Epithelial cell of prostate (primary cell): ENCODE measurements at regions not wholly inside any gene's neighbourhood (a gene's known extent, or its start where the extent isn't known, plus 50 kb on each side); places are given as distances from the start of the nearest gene placed in this dataset.
"Not testable (repeated sequence)": the region's sequence is repeated elsewhere in the genome, so short reads cannot be mapped to it uniquely, and the experiment has no call there.

Source experiments
- DNase-seq: peaks from one replicate; pipeline ENCODE4 v3.0.0-alpha.2; 2011; ENCODE audit warnings: low read depth, low spot score
- H3K27ac ChIP-seq: fragments of 450-650 bp; 2 replicates; pipeline ENCODE4 v1.5.1; 2017; ENCODE audit warnings: mild to moderate bottlenecking

DNA sequence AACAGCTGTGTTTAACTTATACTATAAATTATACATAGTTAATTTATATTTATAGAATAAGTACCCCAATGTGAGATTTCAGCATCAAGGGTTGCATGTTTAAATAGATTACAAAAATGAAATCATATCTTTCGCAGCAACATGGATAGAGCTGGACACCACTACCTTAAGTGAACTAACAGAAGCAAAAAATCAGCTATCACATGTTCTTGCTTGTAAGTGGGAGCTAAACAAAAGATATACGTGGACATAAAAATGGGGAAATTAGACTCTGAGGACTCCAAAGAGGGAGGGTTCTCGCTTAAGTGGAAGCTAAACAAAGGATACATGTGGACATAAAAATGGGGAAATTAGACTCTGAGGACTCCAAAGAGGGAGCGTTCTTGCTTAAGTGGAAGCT is 626.5 kb upstream of the DPPA4 start:
- H3K27ac ChIP-seq = no peak overlapping the region
- no peak for DNase-seq

DNA sequence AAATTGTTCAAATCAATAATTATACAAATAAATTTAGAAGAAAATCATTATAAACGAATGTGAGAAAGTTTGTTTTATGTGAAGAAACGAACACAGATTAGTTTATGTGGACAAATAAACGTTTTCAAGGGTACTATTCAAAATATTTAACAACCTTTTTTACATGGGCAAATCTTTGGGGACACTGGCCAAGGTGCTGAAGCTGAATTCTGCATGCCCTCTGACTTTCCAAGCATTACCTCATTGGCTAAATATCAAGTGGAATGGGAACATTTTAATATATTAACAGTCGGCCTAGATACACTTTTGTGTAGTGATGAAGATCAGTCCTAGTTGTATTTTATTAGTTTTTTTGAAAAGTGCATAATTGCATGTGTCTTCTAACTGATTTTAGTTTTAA is 636.4 kb upstream of the DPPA4 start:
- no peak overlapping the region for H3K27ac ChIP-seq
- DNase-seq = no peak

DNA sequence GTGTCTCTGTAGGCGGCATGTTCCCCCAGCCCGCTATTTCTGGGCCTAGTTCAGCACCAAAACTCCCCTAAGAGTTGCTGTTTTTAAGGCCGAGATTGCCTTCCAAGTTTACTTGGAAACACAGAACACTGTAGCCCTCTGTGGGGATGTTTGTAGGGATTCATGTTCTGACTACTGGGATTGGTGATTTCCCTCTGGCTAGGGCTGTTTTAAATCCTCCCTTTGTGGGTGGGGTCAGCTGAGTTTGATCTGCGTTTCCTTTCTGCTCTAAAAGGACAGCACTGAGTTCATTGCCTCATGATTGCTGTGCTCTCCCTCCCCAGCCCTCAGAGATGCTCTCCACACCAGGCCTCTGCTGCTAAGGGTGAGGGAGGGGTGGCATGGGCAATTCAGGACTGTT is 640.6 kb upstream of the DPPA4 start:
- no peak for DNase-seq
- H3K27ac ChIP-seq = no peak overlapping the region

DNA sequence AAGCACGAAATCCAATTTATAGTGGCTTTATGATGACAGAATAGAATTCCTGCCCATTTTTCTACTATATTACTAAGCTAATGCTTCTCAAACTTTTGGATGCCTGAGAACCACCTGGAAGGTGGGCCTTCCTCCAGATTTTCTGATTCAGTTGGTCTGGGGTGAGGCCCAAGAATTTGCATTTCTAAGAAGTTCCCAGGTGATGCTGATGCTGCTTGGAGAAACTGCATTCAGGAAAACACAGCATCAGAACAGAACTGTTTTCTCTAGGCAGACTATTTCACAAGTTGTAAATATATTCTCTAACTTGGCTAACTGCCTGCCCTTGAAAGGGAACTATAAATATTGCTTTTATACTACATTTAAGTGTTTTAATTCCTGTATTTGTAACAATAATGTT is 644.9 kb upstream of the DPPA4 start:
- no peak overlapping the region for H3K27ac ChIP-seq
- no peak for DNase-seq

DNA sequence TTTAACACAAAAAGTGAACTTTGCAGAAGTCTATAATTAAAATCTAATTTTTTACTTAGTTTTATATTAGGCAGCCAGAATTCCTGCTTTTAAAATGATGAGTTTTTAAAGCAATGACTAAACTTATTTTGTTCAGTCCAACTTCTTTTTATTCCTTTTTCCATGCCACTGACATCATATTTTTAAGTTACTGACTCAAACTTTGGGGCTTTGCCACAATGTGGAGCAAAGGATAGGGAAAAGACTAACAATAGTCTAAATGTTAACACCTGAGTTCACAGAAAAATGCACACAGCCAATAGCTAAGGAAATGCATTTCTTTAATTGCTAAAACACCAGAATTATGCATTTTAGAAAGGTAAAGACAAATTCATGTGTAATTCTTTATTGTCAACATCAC is 647.6 kb upstream of the DPPA4 start:
- H3K27ac ChIP-seq = no peak overlapping the region
- DNase-seq = no peak

DNA sequence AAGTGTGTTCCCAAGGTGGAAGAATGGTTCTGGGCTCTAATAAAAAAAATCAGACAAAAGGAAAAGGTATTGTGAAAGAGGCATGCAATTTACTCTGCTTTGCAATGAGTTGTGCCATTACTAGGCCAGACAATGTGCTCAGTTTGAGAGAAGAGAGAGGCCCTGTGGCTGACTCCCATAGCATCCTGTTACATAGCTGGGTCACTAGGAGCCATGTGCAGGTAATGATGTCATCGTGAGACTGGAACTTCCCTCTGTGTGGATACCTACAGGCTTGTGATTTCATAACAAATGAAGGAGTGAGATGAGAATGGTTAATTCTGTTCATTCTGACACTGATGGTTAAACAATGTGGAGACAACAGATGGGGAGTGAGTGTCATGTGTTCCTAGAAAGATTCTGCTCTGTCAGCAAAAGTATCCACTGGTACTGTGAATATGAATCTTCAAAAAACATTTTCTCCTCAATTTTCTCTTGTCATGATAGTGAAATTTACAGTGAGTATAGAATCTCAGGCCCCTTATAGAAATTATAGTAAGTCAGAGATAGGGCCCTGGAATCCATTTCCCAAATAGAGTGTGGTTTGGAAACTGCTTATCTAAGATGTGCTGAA is 648.7 kb upstream of the DPPA4 start:
- no peak overlapping the region for H3K27ac ChIP-seq
- DNase-seq = peak; percentile 5

DNA sequence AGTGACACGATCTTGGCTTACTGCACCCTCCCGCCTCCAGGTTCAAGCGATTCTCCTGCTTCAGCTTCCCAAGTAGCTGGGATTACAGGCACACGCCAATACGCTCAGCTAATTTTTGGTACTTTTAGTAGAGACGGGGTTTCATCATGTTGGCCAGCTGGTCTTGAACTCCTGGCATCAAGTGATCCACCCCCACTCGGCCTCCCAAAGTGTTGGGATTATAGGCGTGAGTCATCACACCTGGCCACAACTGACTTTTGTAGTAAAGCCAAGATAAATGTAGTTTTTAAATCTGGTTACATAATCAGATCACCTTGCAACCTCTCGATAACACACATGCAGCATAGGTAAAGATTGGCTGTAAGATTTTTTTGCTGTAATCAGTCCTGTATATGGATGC is 657.5 kb upstream of the DPPA4 start:
- DNase-seq = no peak
- H3K27ac ChIP-seq = no peak overlapping the region

DNA sequence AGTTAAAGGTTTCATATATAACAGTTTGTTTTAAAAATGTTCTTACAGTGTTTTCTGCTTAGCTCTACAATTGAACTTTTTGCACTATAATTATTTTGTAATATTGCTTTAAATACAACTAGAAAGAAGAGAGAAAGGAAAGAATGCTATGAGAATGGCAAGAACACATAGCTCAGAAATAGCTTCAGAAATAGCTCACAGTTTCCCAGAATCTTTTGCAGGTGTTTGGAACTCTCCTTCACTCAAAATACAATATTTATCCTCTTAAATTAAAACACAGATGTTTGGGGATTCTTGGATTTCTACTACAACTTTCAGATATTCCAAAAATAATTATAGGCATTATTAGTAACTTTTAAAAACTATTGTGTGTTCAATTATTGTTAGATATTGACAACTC is 658.0 kb upstream of the DPPA4 start:
- no peak overlapping the region for H3K27ac ChIP-seq
- DNase-seq = no peak

DNA sequence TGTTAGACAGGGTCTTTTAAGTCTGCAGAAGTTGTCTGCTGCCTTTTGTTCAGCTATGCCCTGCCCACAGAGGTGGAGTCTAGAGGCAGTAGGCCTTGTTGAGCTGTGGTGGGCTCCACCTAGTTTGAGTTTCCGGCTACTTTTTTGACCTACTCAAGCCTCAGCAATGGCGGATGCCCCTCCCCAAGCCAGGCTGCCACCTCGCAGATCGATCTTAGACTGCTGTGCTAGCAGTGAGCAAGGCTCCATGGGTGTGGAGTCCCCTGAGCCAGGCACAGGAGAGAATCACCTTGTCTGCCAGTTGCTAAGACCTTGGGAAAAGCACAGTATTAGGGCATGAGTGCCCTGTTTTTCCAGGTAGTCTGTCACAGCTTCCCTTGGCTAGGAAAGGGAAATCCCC is 664.6 kb upstream of the DPPA4 start:
- not testable (repeated sequence) for H3K27ac ChIP-seq, DNase-seq

DNA sequence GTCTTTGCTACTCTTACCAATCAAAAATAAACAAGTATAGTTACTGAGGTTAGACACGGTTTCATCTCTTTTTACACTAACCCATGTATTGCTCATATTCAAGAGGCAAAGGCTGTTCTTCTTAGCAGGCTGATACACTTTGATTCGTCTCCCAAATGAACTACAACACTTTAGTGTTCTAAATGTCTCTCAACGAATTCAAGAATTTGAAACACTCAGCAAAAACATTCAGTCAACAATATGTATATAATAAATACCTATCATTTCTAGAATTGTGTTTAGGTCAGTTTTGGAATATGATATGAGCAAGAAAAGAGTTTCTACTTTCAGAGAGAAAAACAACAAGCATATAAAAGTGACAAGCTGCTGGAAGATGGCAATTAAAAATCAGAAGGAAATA is 669.6 kb upstream of the DPPA4 start:
- H3K27ac ChIP-seq = no peak overlapping the region
- no peak for DNase-seq

DNA sequence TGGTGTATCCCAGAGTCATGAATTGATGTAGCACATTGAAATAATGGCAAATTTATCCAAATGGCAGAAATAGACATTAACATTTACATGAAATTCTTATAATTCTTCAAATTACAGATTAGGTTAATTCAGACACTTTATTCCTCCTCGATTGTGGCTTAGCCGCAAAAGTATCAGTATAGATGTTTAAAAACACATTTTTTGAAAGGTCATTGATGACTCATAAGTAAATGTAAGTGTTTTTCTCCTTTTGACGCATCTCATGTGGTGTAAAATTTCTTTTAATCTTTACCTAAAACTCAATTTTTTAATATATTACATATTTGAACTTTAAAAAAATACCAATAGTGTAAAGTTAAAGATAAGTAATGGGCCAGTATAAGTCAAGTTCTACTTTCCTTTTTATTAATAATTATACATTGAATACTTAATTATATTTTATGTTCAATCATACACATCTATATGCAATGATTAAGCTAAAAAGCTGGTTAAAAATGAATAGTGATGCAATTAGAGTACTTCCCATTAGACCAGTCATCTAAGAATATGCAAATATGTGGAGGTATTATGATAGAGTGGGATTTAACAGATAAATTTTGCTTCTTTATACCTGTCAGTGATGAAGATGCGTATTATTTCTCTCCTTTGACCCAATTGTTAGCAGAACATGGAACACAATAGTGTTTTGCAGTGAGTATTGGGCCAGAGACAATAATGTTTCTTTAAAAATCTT is 678.1 kb upstream of the DPPA4 start:
- no peak overlapping the region for H3K27ac ChIP-seq
- DNase-seq = no peak

DNA sequence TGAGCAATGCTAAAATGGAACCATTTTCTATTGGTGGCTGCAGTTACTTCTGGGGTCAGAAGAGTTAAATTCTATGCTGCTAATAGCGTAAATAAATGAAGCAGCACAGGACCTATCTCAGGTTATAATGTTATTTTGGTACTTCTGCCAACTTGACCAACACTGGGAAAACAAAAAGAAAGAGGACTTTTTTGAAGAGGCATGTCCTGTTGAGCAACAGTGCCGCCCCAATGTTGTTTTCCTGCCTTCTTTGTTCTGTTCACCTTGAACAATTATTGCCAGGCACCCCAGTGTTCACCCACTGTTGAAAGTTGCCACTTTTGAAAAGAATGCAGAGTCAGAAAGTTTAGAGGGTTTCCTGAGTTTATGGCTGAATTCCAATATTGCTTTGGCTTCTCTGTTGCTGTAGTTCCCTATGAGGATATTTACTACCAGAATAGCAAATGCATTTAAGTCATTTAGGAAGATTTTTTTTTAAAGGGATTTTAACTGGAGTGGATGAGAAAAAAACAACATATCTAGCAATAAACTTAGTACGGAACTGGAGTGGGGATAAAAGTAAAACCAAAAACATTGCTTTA is 679.0 kb upstream of the DPPA4 start:
- DNase-seq = no peak
- H3K27ac ChIP-seq = no peak overlapping the region

DNA sequence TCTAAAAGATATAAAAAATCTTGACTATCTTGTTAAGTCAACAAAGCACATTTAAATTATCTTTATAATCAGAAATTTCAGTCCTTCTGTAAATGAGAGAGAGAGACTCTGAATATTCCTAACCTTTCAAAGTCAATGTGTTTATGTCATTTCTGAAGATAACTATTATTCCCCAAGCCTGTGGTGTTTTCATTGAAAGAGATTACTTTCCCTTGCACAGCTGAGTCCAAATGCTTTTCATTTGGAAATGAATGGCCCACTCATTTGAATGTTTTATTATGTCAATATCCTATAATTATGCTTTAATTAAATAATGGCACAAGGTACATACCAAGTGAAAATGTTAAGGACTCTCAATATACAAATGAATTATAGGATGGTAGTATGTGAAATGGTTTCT is 680.0 kb upstream of the DPPA4 start:
- H3K27ac ChIP-seq = no peak overlapping the region
- no peak for DNase-seq

DNA sequence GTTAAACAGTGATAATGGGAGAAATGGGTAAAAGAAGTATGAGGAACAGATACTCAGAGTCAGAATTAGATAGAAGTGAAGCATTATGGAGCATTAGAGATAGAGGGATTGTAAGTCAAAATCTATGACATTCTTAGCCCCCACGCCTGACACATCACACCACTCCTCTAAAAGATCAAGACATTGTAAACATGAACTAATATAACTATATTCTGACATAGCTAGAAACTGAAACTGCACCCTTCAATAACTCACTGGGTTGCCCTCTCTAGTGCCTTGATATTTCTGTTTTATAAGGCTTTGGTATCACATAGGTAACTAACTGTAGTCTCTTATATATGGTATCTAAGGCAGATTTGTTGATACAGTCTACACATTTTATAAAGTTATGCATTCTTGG is 684.3 kb upstream of the DPPA4 start:
- H3K27ac ChIP-seq = no peak overlapping the region
- DNase-seq = no peak

DNA sequence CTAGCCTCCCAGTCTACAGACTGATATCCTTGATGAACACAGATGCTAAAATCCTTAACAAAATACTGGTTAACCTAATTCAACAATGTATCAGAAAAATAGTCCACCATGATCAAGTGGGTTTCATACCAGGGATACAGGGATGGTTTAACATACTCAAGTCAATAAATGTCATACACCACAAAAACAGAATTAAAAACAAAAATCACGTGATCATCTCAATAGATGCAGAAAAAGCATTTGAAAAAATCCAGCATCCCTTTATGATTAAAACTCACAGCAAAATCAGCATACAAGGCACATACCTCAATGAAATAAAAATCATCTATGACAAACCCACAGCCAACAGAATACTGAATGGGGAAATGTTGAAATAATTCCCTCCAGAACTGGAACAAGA is 685.7 kb upstream of the DPPA4 start:
- not testable (repeated sequence) for H3K27ac ChIP-seq, DNase-seq

DNA sequence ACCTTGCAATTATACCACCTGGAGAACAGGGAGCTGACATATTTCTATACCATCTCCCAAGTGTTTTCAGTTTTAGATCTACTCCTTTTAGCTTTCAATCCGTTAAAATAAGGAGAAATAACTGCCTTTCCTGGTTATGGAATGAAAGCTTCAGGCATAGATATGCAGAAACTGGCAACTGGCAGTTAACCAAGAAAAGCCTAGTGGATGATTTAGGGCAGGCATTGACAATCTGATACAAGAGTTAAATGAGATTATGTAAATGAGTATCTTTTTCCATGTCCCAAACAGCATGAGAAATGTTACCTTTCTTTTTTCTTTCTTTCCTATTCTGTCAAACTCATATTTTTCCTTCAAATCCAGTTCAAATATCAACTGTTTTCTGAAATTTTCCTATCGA is 689.1 kb upstream of the DPPA4 start:
- no peak overlapping the region for H3K27ac ChIP-seq
- DNase-seq = no peak

DNA sequence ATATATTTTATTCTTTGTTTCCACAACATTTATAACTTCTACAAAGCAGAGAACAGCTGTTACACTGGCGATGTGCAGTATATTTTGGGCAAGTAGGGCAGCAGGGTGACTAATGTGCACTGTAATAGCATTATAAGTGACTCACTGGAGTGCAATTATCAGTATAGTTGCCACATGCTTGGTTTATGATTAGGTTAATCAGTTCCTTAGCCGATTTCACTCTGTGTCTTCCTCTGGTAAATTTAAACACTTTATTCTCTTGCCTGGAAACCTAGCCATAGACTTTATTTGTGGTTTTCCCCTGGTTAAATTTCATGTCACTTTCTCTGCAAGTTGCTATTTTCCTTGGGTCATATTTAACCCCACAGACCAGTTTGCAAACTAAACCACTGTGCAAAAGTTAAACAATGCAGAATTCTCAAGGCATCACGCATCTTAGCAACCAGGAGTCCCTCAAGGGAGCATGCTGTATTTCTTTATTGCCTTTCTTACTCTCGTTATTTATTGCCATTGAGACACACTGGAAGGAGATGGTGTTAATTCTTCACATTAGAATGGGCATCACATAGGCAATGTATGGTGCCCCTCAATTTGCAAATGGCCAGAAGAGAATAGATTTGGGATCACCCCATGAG is 690.2 kb upstream of the DPPA4 start:
- no peak overlapping the region for H3K27ac ChIP-seq
- peak; percentile 14 for DNase-seq

DNA sequence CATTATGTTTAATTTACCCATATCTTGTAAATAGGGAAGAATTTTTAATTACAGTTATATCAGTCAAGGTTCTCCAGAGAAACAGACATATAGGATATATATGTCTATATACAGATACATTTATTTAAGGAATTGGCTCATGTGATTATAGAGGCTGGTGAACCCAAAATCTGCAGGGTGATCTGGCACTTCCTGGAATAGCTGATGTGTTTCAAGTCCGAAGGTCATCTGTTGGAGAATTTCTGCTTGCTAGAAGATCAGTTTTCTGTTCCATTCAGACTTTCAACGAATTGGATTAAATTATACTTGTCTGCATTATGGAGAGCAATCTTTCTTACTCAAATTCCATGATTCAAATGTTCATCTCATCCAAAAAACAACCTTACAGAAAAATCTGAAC is 694.6 kb upstream of the DPPA4 start:
- no peak overlapping the region for H3K27ac ChIP-seq
- DNase-seq = no peak

DNA sequence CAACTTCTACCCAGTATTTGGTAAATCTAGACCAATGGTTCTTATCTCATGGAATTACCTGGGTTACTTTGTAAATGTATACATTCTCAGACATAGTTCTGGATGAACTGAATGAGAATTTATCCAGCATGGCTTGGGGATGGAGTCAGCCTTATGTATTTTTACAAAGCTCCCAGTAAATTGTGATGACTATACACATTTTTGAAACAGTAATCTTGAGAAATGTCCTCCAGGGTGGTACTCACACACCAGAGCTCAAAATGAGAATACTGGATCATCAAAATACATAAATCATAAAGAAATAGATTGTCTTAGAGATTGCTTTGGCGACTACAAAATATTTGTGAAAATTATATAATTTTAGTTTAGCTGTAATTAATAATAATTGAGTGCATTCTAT is 722.1 kb upstream of the DPPA4 start:
- no peak overlapping the region for H3K27ac ChIP-seq
- no peak for DNase-seq

DNA sequence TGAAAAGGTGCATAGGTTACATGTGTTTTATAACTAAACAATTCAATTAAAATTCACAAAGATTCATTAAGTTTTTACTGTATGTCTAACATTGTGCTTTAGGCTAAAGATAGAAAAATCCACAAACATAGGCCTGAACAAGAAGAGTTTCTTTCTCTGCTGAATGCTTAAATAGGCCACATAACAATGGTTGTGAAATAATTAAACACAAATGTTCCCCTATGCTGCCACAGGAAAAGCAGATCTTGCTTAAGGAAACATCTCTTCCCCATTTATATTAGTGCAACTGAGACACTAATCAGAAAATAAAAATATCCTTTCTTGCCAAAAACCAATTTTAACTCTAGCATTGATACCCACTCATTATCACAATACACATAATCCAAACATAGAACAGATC is 725.4 kb upstream of the DPPA4 start:
- no peak for DNase-seq

DNA sequence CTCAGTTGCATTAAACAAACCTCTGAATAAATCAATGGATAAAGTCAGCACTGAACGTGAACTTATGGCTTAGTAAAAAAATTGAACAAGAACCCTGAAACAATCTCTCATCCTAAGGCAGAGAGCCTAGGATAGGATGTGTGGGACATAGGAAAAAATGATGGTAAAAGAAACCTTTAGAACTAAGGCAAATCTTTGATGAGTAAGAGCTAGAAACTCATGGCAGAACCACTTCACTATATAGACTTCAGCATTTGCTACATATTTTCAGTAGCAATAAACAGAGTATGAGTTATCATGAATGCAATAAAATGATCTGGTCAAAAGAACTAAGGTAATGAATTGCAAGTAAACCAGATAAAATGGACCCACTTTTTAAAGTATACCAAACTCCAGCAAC is 725.8 kb upstream of the DPPA4 start:
- DNase-seq = no peak
- no peak overlapping the region for H3K27ac ChIP-seq

More for the DNA sequence above, 725.4 kb upstream of the DPPA4 start:
- H3K27ac ChIP-seq = no peak overlapping the region

DNA sequence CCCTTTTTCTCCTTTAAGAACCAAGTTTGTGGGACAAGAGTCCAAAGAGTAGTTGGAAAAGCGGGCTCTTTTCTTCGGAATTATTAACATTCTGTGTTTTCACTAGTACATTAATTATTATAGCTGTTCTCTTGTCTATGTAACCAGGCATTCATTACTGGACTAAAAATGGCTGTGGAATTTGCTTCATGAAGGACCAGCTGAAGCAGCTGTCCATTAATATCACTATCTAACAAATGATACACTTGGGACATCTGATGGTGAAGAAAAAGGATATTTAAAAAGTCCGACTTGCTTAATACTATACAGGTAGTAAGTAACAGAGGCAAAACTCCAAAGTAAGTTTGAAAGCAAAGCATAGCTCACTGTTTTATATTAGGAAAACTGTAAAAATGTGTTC is 728.9 kb upstream of the DPPA4 start:
- no peak for DNase-seq
- H3K27ac ChIP-seq = no peak overlapping the region
